ENCODE measurements at regions not wholly inside any gene's neighbourhood (a gene's known extent, or its start where the extent isn't known, plus 50 kb on each side); places are given as distances from the start of the nearest gene placed in this dataset.
"Not testable (repeated sequence)": the region's sequence is repeated elsewhere in the genome, so short reads cannot be mapped to it uniquely, and the experiment has no call there.

- no peak for DNase-seq
Measured at GRCh38 chr5:23994581-23995370, 487.4 kb downstream of the PRDM9 start.

- DNase-seq: no peak
Measured at GRCh38 chr5:23996525-23996924, 489.1 kb downstream of the PRDM9 start.

GRCh38 chr5:24005384-24005783 is 498.0 kb downstream of the PRDM9 start:
- DNase-seq: no peak

GRCh38 chr5:24017710-24018109 is 510.3 kb downstream of the PRDM9 start:
- DNase-seq: not testable (repeated sequence)

GRCh38 chr5:24026288-24026687 is 518.9 kb downstream of the PRDM9 start:
- DNase-seq: no peak

GRCh38 chr5:24042688-24043087 is 535.3 kb downstream of the PRDM9 start:
- DNase-seq: no peak

- DNase-seq: no peak
Measured at GRCh38 chr5:24045046-24045445, 537.6 kb downstream of the PRDM9 start.

GRCh38 chr5:24053737-24054136 is 546.3 kb downstream of the PRDM9 start:
- DNase-seq: no peak

GRCh38 chr5:24059006-24059405 is 551.6 kb downstream of the PRDM9 start:
- no peak for DNase-seq

- DNase-seq: no peak
Measured at GRCh38 chr5:24059716-24060115, 552.3 kb downstream of the PRDM9 start.

- DNase-seq: no peak
Measured at GRCh38 chr5:24065779-24066178, 558.4 kb downstream of the PRDM9 start.

GRCh38 chr5:24067208-24067607 is 559.8 kb downstream of the PRDM9 start:
- no peak for DNase-seq

GRCh38 chr5:24068524-24068923 is 561.1 kb downstream of the PRDM9 start:
- DNase-seq: no peak

- no peak for DNase-seq
Measured at GRCh38 chr5:24073107-24073506, 565.7 kb downstream of the PRDM9 start.

GRCh38 chr5:24080046-24080445 is 564.7 kb downstream of the CDH10 start:
- no peak for DNase-seq

- no peak for DNase-seq
Measured at GRCh38 chr5:24094081-24094679, 550.6 kb downstream of the CDH10 start.

- no peak for DNase-seq
Measured at GRCh38 chr5:24102010-24102409, 542.8 kb downstream of the CDH10 start.

- no peak for DNase-seq
Measured at GRCh38 chr5:24103451-24104023, 541.2 kb downstream of the CDH10 start.

- DNase-seq: no peak
Measured at GRCh38 chr5:24110004-24110615, 534.7 kb downstream of the CDH10 start.

GRCh38 chr5:24112420-24112819 is 532.4 kb downstream of the CDH10 start:
- DNase-seq: no peak

GRCh38 chr5:24118351-24118750 is 526.4 kb downstream of the CDH10 start:
- no peak for DNase-seq

GRCh38 chr5:24135536-24135935 is 509.2 kb downstream of the CDH10 start:
- DNase-seq: no peak

- no peak for DNase-seq
Measured at GRCh38 chr5:24141046-24141445, 503.7 kb downstream of the CDH10 start.

GRCh38 chr5:24142341-24142740 is 502.4 kb downstream of the CDH10 start:
- DNase-seq: no peak

All from activated T-cell treated with anti-CD3 and anti-CD28 coated beads, Interleukin-2, amount 50 U/mL, for 48 hours (primary cell).